H9 (cell line): ENCODE measurements at regions not wholly inside any gene's neighbourhood (a gene's known extent, or its start where the extent isn't known, plus 50 kb on each side); places are given as distances from the start of the nearest gene placed in this dataset.

ENCODE experiments used
- DNase-seq: peaks from one replicate; pipeline ENCODE4 v3.0.0-alpha.2; 2017
- H2AFZ ChIP-seq: one replicate; pipeline ENCODE4 v1.6.1; 2013; ENCODE audit warnings: mild to moderate bottlenecking, low read length, control low read depth, moderate library complexity
- H2AK5ac ChIP-seq: 2 replicates; pipeline ENCODE4 v1.6.1; 2013; ENCODE audit warnings: low read length, control low read depth, mixed read lengths; ENCODE audit not compliant: insufficient read length
- H2BK120ac ChIP-seq: one replicate; pipeline ENCODE4 v1.6.1; 2013; ENCODE audit warnings: low read depth, mild to moderate bottlenecking, low read length, control low read depth, inconsistent platforms; ENCODE audit not compliant: poor library complexity, severe bottlenecking
- H2BK12ac ChIP-seq: 2 replicates; pipeline ENCODE4 v1.6.1; 2013; ENCODE audit warnings: low read length, control low read depth, mixed read lengths, low read depth; ENCODE audit not compliant: insufficient read length
- H2BK15ac ChIP-seq: 2 replicates; pipeline ENCODE4 v1.6.1; 2013; ENCODE audit warnings: low read depth, low read length, control low read depth
- H2BK20ac ChIP-seq: one replicate; pipeline ENCODE4 v1.6.1; 2013; ENCODE audit warnings: low read depth, mild to moderate bottlenecking, low read length, control low read depth, inconsistent platforms; ENCODE audit not compliant: poor library complexity, severe bottlenecking
- H2BK5ac ChIP-seq: 2 replicates; pipeline ENCODE4 v1.6.1; 2013; ENCODE audit warnings: low read length, control low read depth, mixed read lengths; ENCODE audit not compliant: insufficient read length
- H3K14ac ChIP-seq: 2 replicates; pipeline ENCODE4 v1.6.1; 2013; ENCODE audit warnings: low read length, control low read depth; ENCODE audit not compliant: insufficient read depth
- H3K18ac ChIP-seq: 2 replicates; pipeline ENCODE4 v1.6.1; 2013; ENCODE audit warnings: low read depth, mild to moderate bottlenecking, mixed read lengths, low read length, control low read depth; ENCODE audit not compliant: insufficient read length
- H3K23ac ChIP-seq: 2 replicates; pipeline ENCODE4 v1.6.1; 2013; ENCODE audit warnings: low read length, control low read depth, mixed read lengths, low read depth; ENCODE audit not compliant: insufficient read length
- H3K23me2 ChIP-seq: 2 replicates; pipeline ENCODE4 v1.6.1; 2013; ENCODE audit warnings: low read depth, mild to moderate bottlenecking, mixed read lengths, low read length, control low read depth; ENCODE audit not compliant: insufficient read length, poor library complexity, severe bottlenecking
- H3K27ac ChIP-seq: 2 replicates; pipeline ENCODE4 v1.5.1; 2013; ENCODE audit warnings: low read length, control low read depth, mixed read lengths, low read depth; ENCODE audit not compliant: insufficient read length
- H3K27me3 ChIP-seq: 2 replicates; pipeline ENCODE4 v1.6.1; 2013; ENCODE audit warnings: low read length, control low read depth, inconsistent platforms; ENCODE audit not compliant: insufficient read depth
- H3K4ac ChIP-seq: 2 replicates; pipeline ENCODE4 v1.6.1; 2013; ENCODE audit warnings: low read depth, mild to moderate bottlenecking, control low read depth, inconsistent platforms, low read length, moderate library complexity
- H3K4me1 ChIP-seq: 2 replicates; pipeline ENCODE4 v1.6.1; 2013; ENCODE audit warnings: low read length, control low read depth, inconsistent platforms; ENCODE audit not compliant: insufficient read depth
- H3K4me2 ChIP-seq: 2 replicates; pipeline ENCODE4 v1.6.1; 2013; ENCODE audit warnings: low read length, control low read depth, mixed read lengths; ENCODE audit not compliant: insufficient read length, insufficient read depth
- H3K56ac ChIP-seq: 2 replicates; pipeline ENCODE4 v1.6.1; 2013; ENCODE audit warnings: low read depth, mild to moderate bottlenecking, mixed read lengths, low read length, control low read depth; ENCODE audit not compliant: insufficient read length
- H3K79me1 ChIP-seq: 2 replicates; pipeline ENCODE4 v1.6.1; 2013; ENCODE audit warnings: low read depth, mild to moderate bottlenecking, moderate library complexity, low read length, control low read depth, inconsistent platforms; ENCODE audit not compliant: insufficient read depth, poor library complexity, severe bottlenecking
- H3K79me2 ChIP-seq: 2 replicates; pipeline ENCODE4 v1.6.1; 2013; ENCODE audit warnings: low read length, control low read depth, inconsistent platforms; ENCODE audit not compliant: insufficient read depth
- H3K9ac ChIP-seq: 2 replicates; pipeline ENCODE4 v1.6.1; 2013; ENCODE audit warnings: low read length, control low read depth, mixed read lengths; ENCODE audit not compliant: insufficient read length; ENCODE audit errors: extremely low read depth
- H3K9me3 ChIP-seq: one replicate; pipeline ENCODE4 v1.6.1; 2013; ENCODE audit warnings: low read depth, low read length, inconsistent platforms; ENCODE audit not compliant: control insufficient read depth
- H3T11ph ChIP-seq: one replicate; pipeline ENCODE4 v1.6.1; 2013; ENCODE audit warnings: mild to moderate bottlenecking, low read length, control low read depth, inconsistent platforms
- H4K20me1 ChIP-seq: one replicate; pipeline ENCODE4 v1.6.1; 2013; ENCODE audit not compliant: control insufficient read depth, insufficient read length, insufficient read depth
- H4K5ac ChIP-seq: 2 replicates; pipeline ENCODE4 v1.6.1; 2013; ENCODE audit warnings: low read depth, mild to moderate bottlenecking, mixed read lengths, low read length, control low read depth; ENCODE audit not compliant: insufficient read length
- H4K8ac ChIP-seq: replicated peaks from 2 replicates; pipeline ENCODE4 v1.6.1; 2013; ENCODE audit warnings: low read length, control low read depth, mixed read lengths, low read depth; ENCODE audit not compliant: insufficient read length
- H4K91ac ChIP-seq: 2 replicates; pipeline ENCODE4 v1.6.1; 2013; ENCODE audit warnings: low read depth, mild to moderate bottlenecking, moderate library complexity, mixed read lengths, low read length, control low read depth; ENCODE audit not compliant: insufficient read length
- H3K27ac Mint-ChIP-seq, 3 experiments: 2 replicates in 2 of 3; 3 replicates in 1 of 3; pipeline ENCODE4 v1.8.0; 2020 to 2021; ENCODE audit warnings: mixed read lengths in 3 of 3, mild to moderate bottlenecking in 1 of 3, moderate library complexity in 1 of 3
- H3K27me3 Mint-ChIP-seq: 2 replicates; pipeline ENCODE4 v1.8.0; 2021; ENCODE audit warnings: low read depth, mild to moderate bottlenecking, moderate library complexity, mixed read lengths
- H3K36me3 Mint-ChIP-seq, 3 experiments: 2 replicates in 2 of 3; 3 replicates in 1 of 3; pipeline ENCODE4 v1.8.0; 2020 to 2021; ENCODE audit warnings: low read depth in 3 of 3, mixed read lengths in 3 of 3; ENCODE audit not compliant: insufficient read depth in 1 of 3
- H3K4me1 Mint-ChIP-seq, 2 experiments: 2 replicates each; pipeline ENCODE4 v1.8.0; 2020; ENCODE audit warnings: mixed read lengths in 2 of 2
- H3K4me3 Mint-ChIP-seq, 2 experiments: 2 replicates in 1 of 2; 3 replicates in 1 of 2; pipeline ENCODE4 v1.8.0; 2020 to 2021; ENCODE audit warnings: mild to moderate bottlenecking in 2 of 2, mixed read lengths in 2 of 2, moderate library complexity in 1 of 2
- H3K9me3 Mint-ChIP-seq, 2 experiments: 2 replicates in 1 of 2; 3 replicates in 1 of 2; pipeline ENCODE4 v1.8.0; 2020; ENCODE audit warnings: mild to moderate bottlenecking in 2 of 2, mixed read lengths in 2 of 2, moderate library complexity in 1 of 2
- CTCF ChIP-seq: fragments of 200-600 bp; sonication (generic); conservative IDR thresholded peaks from 3 replicates; pipeline ENCODE4 v1.8.0; 2021; ENCODE audit warnings: antibody characterized with exemption, mild to moderate bottlenecking
- WGBS: extraction: QIAGEN DNeasy Blood & Tissue Kit; methylation state at CpG from one replicate; pipeline ENCODE4 v1.1.7; 2013; ENCODE audit warnings: missing lambda C conversion rate, low lambda C conversion rate, mixed read lengths; ENCODE audit not compliant: insufficient read length; ENCODE audit errors: extremely low coverage; 5-methylcytosine and 5-hydroxymethylcytosine counted together

DNA sequence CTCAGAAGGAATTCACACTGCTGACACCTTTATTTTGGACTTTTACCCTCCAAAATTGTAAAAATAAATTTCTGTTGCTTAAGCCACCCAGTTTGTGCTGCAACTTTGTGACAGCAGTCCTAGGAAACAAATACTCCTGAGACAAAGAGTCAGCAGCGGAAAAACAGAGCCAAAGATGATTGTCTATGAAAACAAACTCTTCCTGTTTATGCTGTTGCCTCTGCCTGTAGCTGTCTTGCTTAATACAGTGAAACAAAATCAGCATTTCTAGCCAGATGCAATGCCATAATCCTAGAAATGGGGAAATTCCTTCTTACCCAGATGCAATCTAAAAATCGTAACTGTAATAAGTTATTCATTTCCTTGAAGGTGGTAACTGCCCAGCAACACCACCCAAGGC is 387.5 kb upstream of the ATP11B start:
- Histone ChIP-seq H3K27me3 (no peaks in the 10 kb centered on the region), H3K23me2 (no peaks in the 10 kb centered on the region), H3K56ac (no peak overlapping the region), H4K20me1 (no peaks in the 10 kb centered on the region), H3K79me2 (no peaks in the 10 kb centered on the region), H3K4me1 (peaks cover 4% of the 10 kb centered on the region; the same call in 1 of the 2 replicates), H4K91ac (no peak overlapping the region), H3K79me1 (no peaks in the 10 kb centered on the region), H3K4me2 (no peak overlapping the region), H2BK12ac (no peak overlapping the region), H2AK5ac (no peak overlapping the region), H2BK5ac (no peak overlapping the region), H3K9me3 (no peaks in the 10 kb centered on the region), H2BK120ac (no peak overlapping the region), H3T11ph (no peak overlapping the region), H4K5ac (no peak overlapping the region), H2BK15ac (no peak overlapping the region), H3K18ac (no peak overlapping the region), H3K23ac (no peak overlapping the region), H3K27ac (no peak overlapping the region), H2AFZ (no peak overlapping the region), H2BK20ac (peak overlapping the region; percentile 14), H4K8ac (no peak overlapping the region), H3K14ac (no peak overlapping the region), H3K9ac (no peak overlapping the region), H3K4ac (no peak overlapping the region)
- H3K4me1 Mint-ChIP-seq, result peaks cover 16 to 21% of the 10 kb centered on the region in 2 experiments
- peaks cover 0 to 2% of the 10 kb centered on the region in 2 experiments; a peak in 1 of 5 replicates for H3K9me3 Mint-ChIP-seq
- H3K27ac Mint-ChIP-seq, result no peak overlapping the region; a peak in 1 of 7 replicates
- H3K4me3 Mint-ChIP-seq, result no peak overlapping the region
- no CpG with 5 or more reads among the region's 2 CpGs for WGBS
- no peak for TF ChIP-seq CTCF
- H3K36me3 Mint-ChIP-seq, result no peaks in the 10 kb centered on the region
- no peaks in the 10 kb centered on the region for H3K27me3 Mint-ChIP-seq
- DNase-seq, result no peak
